GM19025 (cell line): ENCODE measurements at regions not wholly inside any gene's neighbourhood (a gene's known extent, or its start where the extent isn't known, plus 50 kb on each side); places are given as distances from the start of the nearest gene placed in this dataset.
"Not testable (repeated sequence)": the region's sequence is repeated elsewhere in the genome, so short reads cannot be mapped to it uniquely, and the experiment has no call there.

ENCODE experiments used
- ATAC-seq: cut with Tn5 transposase; IDR thresholded peaks from one replicate; pipeline ENCODE4 v1.9.1; 2021; ENCODE audit warnings: mild to moderate bottlenecking, low read depth, moderate library complexity; ENCODE audit not compliant: unreplicated experiment

- no peak for ATAC-seq
These were observed 583.3 kb downstream of the TENT5A start for GRCh38 chr6:81169166-81169565.

GRCh38 chr6:81166770-81167169 lies 585.7 kb downstream of the TENT5A start:
- ATAC-seq = no peak

GRCh38 chr6:81158956-81159355 lies 593.5 kb downstream of the TENT5A start:
- ATAC-seq = no peak

GRCh38 chr6:81148751-81149150 lies 603.7 kb downstream of the TENT5A start:
- no peak for ATAC-seq

DNA sequence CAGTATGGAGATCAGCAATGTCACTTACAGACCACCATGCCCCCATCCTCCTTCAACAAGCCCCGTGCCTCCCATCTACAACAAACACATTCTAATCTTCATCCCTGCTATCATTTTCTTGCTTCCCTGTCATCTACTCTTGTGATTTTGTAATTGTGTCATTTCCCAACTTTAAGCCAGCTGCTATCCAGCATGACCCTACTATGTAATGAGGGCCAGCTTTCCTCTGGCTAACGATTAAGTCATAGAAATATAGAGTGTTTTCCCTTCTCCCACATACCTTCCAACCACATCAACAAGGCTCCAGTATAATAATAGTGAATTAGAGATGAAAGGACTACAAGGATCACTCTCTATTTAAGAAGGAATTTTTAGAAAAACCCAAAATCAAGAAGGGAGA lies 607.0 kb downstream of the TENT5A start:
- no peak for ATAC-seq

DNA sequence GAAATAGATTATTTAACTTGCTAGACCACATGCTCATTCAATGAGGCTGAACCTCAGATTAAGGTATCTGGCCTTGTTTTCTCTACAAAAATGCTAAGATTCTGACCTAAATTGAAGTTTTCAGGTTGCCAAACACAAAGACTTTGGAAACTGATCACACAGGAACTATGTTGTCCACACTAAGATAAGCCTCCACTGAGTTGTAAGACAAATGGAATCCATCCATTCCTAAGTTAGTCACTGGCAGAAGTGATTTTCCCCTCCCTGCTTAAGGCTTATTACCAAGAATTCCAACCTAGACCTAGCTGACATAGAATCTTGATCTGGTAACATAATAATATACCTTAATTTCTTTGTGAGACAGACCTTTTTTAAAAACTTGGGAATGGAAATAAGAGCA lies 608.1 kb downstream of the TENT5A start:
- ATAC-seq = no peak

DNA sequence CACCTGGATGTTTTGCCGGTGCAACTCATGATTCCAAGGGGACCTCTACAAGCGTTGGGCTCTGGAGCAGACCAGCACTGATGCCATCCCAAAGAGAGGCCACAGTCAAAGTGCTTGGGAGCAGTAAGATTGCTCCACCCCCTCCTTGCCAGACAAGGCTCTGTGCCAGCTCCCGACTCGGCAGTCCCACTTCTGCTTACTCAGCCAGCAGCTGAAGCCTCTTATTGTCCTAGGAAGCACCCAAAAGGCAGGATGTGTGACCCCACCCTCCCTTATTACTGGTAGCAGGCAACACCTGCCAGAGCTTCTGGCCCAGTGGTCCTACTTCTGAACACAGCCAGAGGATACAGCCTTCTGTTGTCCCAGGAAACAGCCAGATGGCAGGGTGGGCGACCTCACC lies 614.2 kb downstream of the TENT5A start:
- no peak for ATAC-seq

- ATAC-seq = no peak
These were observed 621.5 kb downstream of the TENT5A start for GRCh38 chr6:81130969-81131368.

- ATAC-seq = no peak
These were observed 622.4 kb downstream of the TENT5A start for GRCh38 chr6:81130061-81130460.

DNA sequence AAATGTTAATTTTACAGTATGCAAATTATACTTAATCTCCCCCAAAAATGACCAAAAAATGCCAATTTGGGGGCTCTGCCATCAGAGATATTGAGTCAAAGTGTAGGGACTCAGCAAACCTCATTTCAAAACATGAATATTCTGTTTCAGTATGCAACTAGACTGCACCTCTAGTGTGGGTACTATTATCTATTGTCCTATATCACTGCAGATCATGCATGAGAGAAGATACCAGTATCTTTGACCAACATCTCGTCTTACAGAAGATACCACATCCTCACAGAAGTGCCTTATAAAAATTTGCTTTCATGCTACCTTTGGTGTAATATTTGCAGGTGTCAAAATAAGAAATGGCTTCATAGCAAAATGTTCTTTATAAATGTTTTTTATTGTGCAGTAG lies 623.8 kb downstream of the TENT5A start:
- no peak for ATAC-seq

- no peak for ATAC-seq
These were observed 626.3 kb downstream of the TENT5A start for GRCh38 chr6:81126150-81126549.

- ATAC-seq = no peak
These were observed 632.2 kb downstream of the TENT5A start for GRCh38 chr6:81120280-81120679.

DNA sequence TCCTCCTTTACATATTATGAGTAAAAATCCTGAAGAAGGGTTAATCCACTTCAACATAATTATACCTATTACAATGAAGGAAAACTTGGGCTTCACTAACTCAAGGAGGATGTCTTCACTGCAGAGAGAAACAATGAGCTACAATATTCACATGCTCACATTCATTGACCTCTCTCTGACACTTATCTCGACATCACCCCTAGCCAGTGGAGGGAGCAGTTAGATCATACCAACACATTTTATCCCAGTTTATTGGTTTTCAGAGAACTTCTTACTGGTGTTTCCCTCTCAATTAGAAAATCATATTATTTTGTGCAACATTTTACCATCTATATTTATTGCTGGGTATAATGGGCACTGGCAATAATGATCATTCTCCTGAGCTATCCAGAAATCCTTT lies 646.5 kb downstream of the TENT5A start:
- no peak for ATAC-seq

GRCh38 chr6:81098109-81098814 lies 654.2 kb downstream of the TENT5A start:
- ATAC-seq = no peak

DNA sequence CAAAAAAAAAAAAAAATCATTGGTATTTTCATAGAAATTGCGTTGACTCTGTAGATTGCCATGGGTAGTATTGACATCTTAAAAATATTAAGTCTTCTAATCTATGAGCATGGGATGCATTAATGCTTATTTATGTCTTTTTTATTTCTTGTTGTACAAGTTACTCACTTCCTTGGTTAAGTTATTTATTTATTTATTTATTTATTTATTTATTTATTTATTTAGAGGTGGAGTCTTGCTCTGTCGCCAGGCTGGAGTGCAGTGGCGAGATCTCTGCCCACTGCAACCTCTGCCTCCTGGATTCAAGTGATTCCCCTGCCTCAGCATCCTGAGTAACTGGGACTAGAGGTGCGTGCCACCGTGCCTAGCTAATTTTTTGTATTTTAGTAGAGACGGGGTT lies 656.0 kb downstream of the TENT5A start:
- not testable (repeated sequence) for ATAC-seq

DNA sequence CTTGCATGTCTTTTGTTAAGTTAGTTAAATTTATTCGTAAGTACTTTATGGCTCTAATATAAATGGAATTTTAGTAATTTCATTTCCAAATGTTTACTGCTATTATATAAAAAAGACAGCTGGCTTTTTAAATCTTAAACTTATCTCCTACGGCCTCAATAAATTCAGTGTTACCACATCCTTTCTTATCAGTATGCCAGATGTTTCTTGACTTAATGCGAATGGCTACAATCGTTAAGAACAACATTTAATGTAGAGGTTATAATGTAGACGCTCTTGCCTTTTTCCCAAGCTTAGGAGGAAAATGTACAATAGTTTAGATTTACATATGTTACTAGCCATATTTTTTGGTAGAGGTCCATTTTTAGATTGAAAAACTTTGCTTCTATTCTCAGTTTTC lies 659.4 kb downstream of the TENT5A start:
- no peak for ATAC-seq

- ATAC-seq = no peak
These were observed 664.3 kb downstream of the TENT5A start for GRCh38 chr6:81088145-81088544.

- ATAC-seq = no peak
These were observed 665.5 kb downstream of the TENT5A start for GRCh38 chr6:81086991-81087390.

DNA sequence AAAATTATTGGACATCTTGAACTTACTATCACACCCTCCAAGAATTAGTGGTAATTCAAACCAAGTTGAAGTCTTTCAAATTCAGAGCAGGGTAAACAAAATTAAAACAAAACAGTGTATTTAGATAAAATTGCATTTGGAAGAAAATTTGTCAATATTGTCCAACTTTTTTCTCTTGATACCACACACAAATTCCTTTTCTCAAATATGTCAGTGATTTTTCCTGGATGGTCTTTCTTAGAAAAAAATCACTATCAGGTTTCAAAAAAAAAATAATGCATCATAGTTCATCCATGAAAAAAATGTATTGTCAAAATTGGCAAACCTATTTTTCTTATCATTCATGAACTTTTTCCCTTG lies 667.1 kb downstream of the TENT5A start:
- no peak for ATAC-seq

- no peak for ATAC-seq
These were observed 667.6 kb downstream of the TENT5A start for GRCh38 chr6:81084776-81085430.

DNA sequence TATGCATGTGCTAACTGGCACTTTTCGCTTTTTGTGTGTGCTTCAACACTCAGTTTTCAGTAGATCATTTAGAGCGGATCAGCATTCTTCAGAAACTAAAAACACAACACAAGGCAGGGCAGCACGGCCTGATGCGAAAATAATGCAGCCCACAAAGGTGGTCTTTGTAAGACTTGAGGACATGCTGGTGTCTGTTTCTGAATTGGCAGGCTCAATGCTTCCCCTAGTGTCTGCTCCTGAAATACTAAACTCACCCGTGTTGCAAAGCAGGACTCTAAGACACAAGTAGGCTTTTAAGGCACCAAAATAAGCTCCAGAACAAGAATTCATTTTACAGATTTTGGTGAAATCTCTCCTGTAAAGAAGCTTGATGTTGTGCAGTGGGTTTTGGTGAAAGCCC lies 676.5 kb downstream of the TENT5A start:
- ATAC-seq = no peak

DNA sequence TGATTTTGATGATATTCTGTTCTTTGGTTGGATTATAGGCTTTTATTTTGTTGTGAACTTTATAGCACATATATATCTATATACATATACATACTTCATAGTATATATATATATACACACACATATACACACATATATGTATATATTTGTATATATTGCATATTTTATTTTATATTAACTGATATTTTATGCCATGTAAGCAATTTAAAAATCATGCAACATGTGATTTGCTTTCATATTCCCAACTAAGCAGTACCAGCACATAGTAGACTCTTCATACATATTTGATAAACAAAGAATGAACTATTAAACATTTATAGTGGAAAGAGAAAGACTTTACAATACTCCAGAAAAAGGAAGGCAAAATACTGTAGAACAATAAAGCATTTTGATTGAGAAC lies 679.2 kb downstream of the TENT5A start:
- ATAC-seq = no peak
